ENCODE measurements at regions not wholly inside any gene's neighbourhood (a gene's known extent, or its start where the extent isn't known, plus 50 kb on each side); places are given as distances from the start of the nearest gene placed in this dataset.
"Not testable (repeated sequence)": the region's sequence is repeated elsewhere in the genome, so short reads cannot be mapped to it uniquely, and the experiment has no call there.

GRCh38 chr5:1666812-1667588, 132.6 kb downstream of the MRPL36 start:
- DNase-seq = peak; percentile 34

- no peak for DNase-seq
These were observed 133.4 kb downstream of the MRPL36 start for GRCh38 chr5:1666221-1666620.

- no peak for DNase-seq
These were observed 133.8 kb downstream of the MRPL36 start for GRCh38 chr5:1665803-1666202.

GRCh38 chr5:1665231-1665630, 134.4 kb downstream of the MRPL36 start:
- no peak for DNase-seq

GRCh38 chr5:1663186-1663585, 136.5 kb downstream of the MRPL36 start:
- DNase-seq = no peak

GRCh38 chr5:1662559-1663085, 137.0 kb downstream of the MRPL36 start:
- no peak for DNase-seq

- DNase-seq = no peak
These were observed 137.6 kb downstream of the MRPL36 start for GRCh38 chr5:1661831-1662558.

GRCh38 chr5:1661311-1661710, 137.6 kb upstream of the LPCAT1 start:
- DNase-seq = no peak

- no peak for DNase-seq
These were observed 136.8 kb upstream of the LPCAT1 start for GRCh38 chr5:1660511-1660910.

GRCh38 chr5:1660001-1660400, 136.2 kb upstream of the LPCAT1 start:
- no peak for DNase-seq

GRCh38 chr5:1659100-1659981, 135.6 kb upstream of the LPCAT1 start:
- DNase-seq = no peak

GRCh38 chr5:1658665-1659064, 134.9 kb upstream of the LPCAT1 start:
- DNase-seq = no peak

- no peak for DNase-seq
These were observed 133.5 kb upstream of the LPCAT1 start for GRCh38 chr5:1657161-1657741.

- DNase-seq = no peak
These were observed 132.7 kb upstream of the LPCAT1 start for GRCh38 chr5:1656271-1656975.

- DNase-seq = no peak
These were observed 131.9 kb upstream of the LPCAT1 start for GRCh38 chr5:1655496-1656270.

- no peak for DNase-seq
These were observed 131.2 kb upstream of the LPCAT1 start for GRCh38 chr5:1654786-1655495.

GRCh38 chr5:1653698-1654651, 130.2 kb upstream of the LPCAT1 start:
- not testable (repeated sequence) for DNase-seq

GRCh38 chr5:1652873-1653697, 129.3 kb upstream of the LPCAT1 start:
- no peak for DNase-seq
